ENCODE measurements at regions not wholly inside any gene's neighbourhood (a gene's known extent, or its start where the extent isn't known, plus 50 kb on each side); places are given as distances from the start of the nearest gene placed in this dataset.

- TF ChIP-seq CTCF (IDR thresholded peaks at IDR 0.05; ENCODE audit: insufficient read depth, low read length, poor library complexity, severe bottlenecking) (no peak), EZH2phosphoT487 (conservative IDR thresholded peaks at IDR 0.05; ENCODE audit: low read length) (no peak)
Observed at GRCh38 chr3:34955680-34956079, 683.6 kb upstream of the ARPP21 start.
